ENCODE measurements at regions not wholly inside any gene's neighbourhood (a gene's known extent, or its start where the extent isn't known, plus 50 kb on each side); places are given as distances from the start of the nearest gene placed in this dataset.

DNA sequence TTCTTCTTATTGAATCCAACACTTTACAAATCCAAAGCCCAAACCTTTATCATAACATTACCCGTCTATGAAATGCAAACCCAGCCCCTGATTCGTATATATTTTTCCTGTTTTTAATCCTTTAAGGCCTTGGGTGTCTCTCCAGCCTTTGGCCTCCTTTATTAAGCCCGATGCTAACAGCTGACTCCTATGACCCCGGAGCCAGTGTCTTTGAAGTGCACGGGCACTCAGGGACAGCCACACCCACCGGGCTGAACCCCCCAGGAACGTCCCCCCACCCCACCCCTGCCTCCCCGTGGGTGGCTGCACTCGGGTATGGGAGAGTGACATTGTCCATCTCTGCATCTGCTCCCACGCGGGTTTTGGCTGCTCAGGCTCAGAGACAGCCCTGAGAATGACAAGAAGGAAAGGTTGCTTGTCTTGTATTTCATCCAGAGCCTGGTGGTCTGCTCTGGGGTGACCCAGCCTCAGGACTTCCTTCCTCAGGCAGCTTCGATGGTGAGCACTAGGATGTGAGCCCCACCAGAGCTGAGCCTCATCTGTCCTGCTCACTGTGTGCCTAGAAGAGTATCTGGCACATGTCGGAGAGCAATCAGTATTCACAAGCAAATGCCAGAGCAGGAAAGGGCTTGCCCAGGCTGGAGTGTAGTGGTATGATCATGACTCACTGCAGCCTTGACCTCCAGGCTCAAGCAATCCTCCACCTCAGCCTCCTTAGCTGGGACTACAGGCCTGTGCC lies 210.4 kb downstream of the SKIDA1 start:
- intact Hi-C loops (cut with micrococcal nuclease; ENCODE audit: unreplicated experiment): no loop called here
- CTCF ChIA-PET: no interaction called here
- BruUV-seq (replicated peaks): no TSS peak
- Mint-ChIP-seq H3K4me3 (ENCODE audit: low read depth, unreplicated experiment) (no peak overlapping the region), H3K27ac (ENCODE audit: unreplicated experiment) (peak overlapping the region; percentile 3), H3K36me3 (ENCODE audit: insufficient read depth, unreplicated experiment) (no peaks in the 10 kb centered on the region), H3K27me3 (ENCODE audit: unreplicated experiment) (no peaks in the 10 kb centered on the region), H3K4me1 (ENCODE audit: low read depth, unreplicated experiment) (peaks cover 36% of the 10 kb centered on the region), H3K9me3 (ENCODE audit: low read depth, unreplicated experiment) (no peaks in the 10 kb centered on the region)
- TF ChIP-seq, protein P1, sequence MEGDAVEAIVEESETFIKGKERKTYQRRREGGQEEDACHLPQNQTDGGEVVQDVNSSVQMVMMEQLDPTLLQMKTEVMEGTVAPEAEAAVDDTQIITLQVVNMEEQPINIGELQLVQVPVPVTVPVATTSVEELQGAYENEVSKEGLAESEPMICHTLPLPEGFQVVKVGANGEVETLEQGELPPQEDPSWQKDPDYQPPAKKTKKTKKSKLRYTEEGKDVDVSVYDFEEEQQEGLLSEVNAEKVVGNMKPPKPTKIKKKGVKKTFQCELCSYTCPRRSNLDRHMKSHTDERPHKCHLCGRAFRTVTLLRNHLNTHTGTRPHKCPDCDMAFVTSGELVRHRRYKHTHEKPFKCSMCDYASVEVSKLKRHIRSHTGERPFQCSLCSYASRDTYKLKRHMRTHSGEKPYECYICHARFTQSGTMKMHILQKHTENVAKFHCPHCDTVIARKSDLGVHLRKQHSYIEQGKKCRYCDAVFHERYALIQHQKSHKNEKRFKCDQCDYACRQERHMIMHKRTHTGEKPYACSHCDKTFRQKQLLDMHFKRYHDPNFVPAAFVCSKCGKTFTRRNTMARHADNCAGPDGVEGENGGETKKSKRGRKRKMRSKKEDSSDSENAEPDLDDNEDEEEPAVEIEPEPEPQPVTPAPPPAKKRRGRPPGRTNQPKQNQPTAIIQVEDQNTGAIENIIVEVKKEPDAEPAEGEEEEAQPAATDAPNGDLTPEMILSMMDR (IDR thresholded peaks at IDR 0.05; ENCODE audit: unreplicated experiment): no peak
- peak; percentile 37 for DNase-seq

DNA sequence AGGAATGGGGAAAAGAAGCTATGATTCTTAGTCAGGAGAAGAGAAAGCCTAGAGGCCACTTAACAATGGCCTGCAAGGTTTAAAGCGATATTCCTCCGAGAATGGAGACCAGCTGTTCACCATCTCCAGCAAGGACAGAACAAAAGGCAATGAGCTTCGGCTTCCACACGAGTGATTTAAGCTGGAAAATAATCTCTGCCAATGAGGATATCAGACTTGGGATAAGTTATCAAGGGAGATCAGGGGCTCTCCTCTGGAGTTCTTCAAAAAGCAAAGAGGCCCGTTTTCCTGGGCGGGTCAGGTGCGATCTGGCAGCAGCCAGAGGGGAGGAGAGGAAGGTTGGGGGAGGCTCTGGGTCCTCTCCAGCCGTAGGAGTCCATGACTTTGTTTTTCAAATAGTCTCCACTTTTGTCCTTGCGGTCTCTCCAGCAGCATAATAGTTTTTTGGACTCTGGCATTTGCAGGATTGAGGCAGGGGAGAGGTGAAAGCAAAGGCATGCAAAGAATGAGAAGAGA lies 211.3 kb downstream of the SKIDA1 start:
- H3K27ac Mint-ChIP-seq (ENCODE audit: unreplicated experiment): no peak overlapping the region
- intact Hi-C loops (cut with micrococcal nuclease; ENCODE audit: unreplicated experiment): no loop called here
- H3K36me3 Mint-ChIP-seq (ENCODE audit: insufficient read depth, unreplicated experiment): no peaks in the 10 kb centered on the region
- no peaks in the 10 kb centered on the region for H3K9me3 Mint-ChIP-seq (ENCODE audit: low read depth, unreplicated experiment)
- H3K4me3 Mint-ChIP-seq (ENCODE audit: low read depth, unreplicated experiment): no peak overlapping the region
- no peaks in the 10 kb centered on the region for H3K27me3 Mint-ChIP-seq (ENCODE audit: unreplicated experiment)
- CTCF ChIA-PET: interaction anchor here (0.7 to 1.1 kb wide), 2 partner anchors 21 to 27 kb away, joined by 3 read pairs; no protein-coding TSS in a partner anchor
- no TSS peak for BruUV-seq (replicated peaks)
- TF ChIP-seq, protein P1 (IDR thresholded peaks at IDR 0.05; ENCODE audit: unreplicated experiment): no peak
- peaks cover 36% of the 10 kb centered on the region for H3K4me1 Mint-ChIP-seq (ENCODE audit: low read depth, unreplicated experiment)
- no peak for DNase-seq

DNA sequence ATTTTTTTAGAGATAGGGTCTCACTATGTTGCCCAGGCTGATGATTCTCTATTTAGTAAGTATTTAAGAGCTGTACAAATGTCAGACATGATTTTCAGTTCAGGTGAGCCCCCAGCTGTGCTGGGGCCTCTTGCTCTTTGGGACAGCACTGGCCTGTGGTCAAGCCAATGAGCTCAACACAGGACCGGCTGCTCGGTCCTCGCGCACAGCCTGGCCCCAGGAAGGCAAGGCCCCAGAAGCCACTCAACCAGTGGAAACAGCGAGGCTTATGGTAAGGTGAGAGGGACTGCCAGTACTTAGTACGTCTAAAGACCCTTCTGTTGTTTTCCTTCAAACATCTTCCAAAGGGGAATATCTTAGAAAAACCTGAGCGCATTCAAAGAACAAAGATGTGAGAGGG lies 211.8 kb downstream of the SKIDA1 start:
- Mint-ChIP-seq H3K27me3 (ENCODE audit: unreplicated experiment) (no peaks in the 10 kb centered on the region), H3K27ac (ENCODE audit: unreplicated experiment) (no peak overlapping the region), H3K9me3 (ENCODE audit: low read depth, unreplicated experiment) (no peaks in the 10 kb centered on the region), H3K4me1 (ENCODE audit: low read depth, unreplicated experiment) (peaks cover 31% of the 10 kb centered on the region), H3K4me3 (ENCODE audit: low read depth, unreplicated experiment) (no peak overlapping the region), H3K36me3 (ENCODE audit: insufficient read depth, unreplicated experiment) (no peaks in the 10 kb centered on the region)
- no peak for DNase-seq
- BruUV-seq (replicated peaks): no TSS peak
- CTCF ChIA-PET: interaction anchor here (0.7 to 1.1 kb wide), 2 partner anchors 21 to 26 kb away, joined by 3 read pairs; no protein-coding TSS in a partner anchor
- TF ChIP-seq, protein P1 (IDR thresholded peaks at IDR 0.05; ENCODE audit: unreplicated experiment): no peak
- intact Hi-C loops (cut with micrococcal nuclease; ENCODE audit: unreplicated experiment): no loop called here

DNA sequence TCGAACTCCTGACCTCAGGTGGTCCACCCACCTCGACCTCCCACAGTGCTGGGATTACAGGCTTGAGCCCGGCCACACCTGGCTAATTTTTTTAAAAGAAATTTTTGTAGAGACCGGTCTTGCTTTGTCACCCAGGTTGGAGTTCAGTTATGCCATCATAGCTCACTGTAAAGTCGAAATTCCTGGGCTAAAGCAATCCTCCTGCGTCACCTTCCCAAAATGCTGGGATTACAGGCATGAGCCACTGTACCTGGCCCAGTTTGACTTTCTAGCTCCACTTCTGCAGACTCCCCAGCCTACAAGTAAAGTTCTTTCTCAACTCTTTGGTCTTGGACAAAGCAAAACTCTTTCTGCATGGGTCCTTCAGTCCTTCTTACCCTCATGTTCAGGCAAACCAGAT lies 214.1 kb downstream of the SKIDA1 start:
- CTCF ChIA-PET: interaction anchor here (0.7 kb wide), 1 partner anchor 204 kb away, joined by 5 read pairs; no protein-coding TSS in a partner anchor

More for the DNA sequence above, 214.1 kb downstream of the SKIDA1 start:
- H3K27me3 Mint-ChIP-seq (ENCODE audit: unreplicated experiment): no peaks in the 10 kb centered on the region
- no peak overlapping the region for H3K4me3 Mint-ChIP-seq (ENCODE audit: low read depth, unreplicated experiment)
- TF ChIP-seq, protein P1 (IDR thresholded peaks at IDR 0.05; ENCODE audit: unreplicated experiment): no peak
- no peaks in the 10 kb centered on the region for H3K36me3 Mint-ChIP-seq (ENCODE audit: insufficient read depth, unreplicated experiment)
- no TSS peak for BruUV-seq (replicated peaks)
- H3K9me3 Mint-ChIP-seq (ENCODE audit: low read depth, unreplicated experiment): no peaks in the 10 kb centered on the region
- H3K4me1 Mint-ChIP-seq (ENCODE audit: low read depth, unreplicated experiment): peaks cover 27% of the 10 kb centered on the region
- no peak for DNase-seq
- H3K27ac Mint-ChIP-seq (ENCODE audit: unreplicated experiment): no peak overlapping the region
- intact Hi-C loops (cut with micrococcal nuclease; ENCODE audit: unreplicated experiment): no loop called here
